Hindlimb muscle (tissue), 1 donor: ENCODE measurements at regions not wholly inside any gene's neighbourhood (a gene's known extent, or its start where the extent isn't known, plus 50 kb on each side); places are given as distances from the start of the nearest gene placed in this dataset.
"Not testable (repeated sequence)": the region's sequence is repeated elsewhere in the genome, so short reads cannot be mapped to it uniquely, and the experiment has no call there.

Experiments used
- DNase-seq: peaks from one replicate; pipeline ENCODE4 v3.0.0-alpha.2; 2013

- no peak for DNase-seq
Measured at GRCh38 chr2:11997142-11997541, 250.7 kb downstream of the LPIN1 start.

GRCh38 chr2:11998218-11998617 is 251.8 kb downstream of the LPIN1 start:
- no peak for DNase-seq

GRCh38 chr2:11998626-11999378 is 252.4 kb downstream of the LPIN1 start:
- DNase-seq: no peak

DNA sequence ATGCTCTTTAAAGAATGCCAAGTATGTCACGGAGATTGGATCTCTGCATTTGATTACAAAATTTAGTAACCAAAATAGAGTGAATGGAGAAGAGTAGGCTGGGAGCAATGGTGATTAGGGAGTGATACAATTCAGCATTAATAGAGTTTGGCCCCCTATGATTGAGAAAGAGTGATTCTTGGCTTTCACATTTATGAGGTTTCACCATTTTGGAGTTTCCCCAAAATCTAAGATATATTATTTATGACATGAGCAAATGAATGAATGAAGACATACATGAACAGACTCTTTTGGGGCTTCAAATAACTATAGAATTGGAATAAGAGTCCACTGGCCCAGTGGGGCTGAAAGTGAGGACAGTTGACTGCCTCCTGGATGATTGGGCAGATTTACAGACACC is 255.2 kb downstream of the LPIN1 start:
- DNase-seq: no peak

DNA sequence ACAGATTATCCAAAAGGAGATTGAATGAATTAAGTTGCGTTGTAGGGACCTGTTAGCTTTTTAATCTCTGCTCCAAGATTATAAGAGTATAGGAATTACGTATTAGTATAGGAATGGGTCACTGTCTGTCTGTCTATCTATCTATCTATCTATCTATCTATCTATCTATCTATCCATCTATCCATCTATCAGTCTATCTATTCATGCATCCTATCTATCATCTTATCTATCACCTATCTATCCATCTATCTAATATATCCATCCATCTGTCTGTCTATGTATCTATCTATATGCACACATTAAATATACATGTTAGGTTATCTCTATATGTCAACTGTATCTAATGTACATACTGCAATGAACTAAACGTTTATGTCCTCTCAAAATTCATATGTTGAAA is 255.8 kb downstream of the LPIN1 start:
- DNase-seq: no peak

GRCh38 chr2:12004713-12005112 is 258.3 kb downstream of the LPIN1 start:
- DNase-seq: no peak

DNA sequence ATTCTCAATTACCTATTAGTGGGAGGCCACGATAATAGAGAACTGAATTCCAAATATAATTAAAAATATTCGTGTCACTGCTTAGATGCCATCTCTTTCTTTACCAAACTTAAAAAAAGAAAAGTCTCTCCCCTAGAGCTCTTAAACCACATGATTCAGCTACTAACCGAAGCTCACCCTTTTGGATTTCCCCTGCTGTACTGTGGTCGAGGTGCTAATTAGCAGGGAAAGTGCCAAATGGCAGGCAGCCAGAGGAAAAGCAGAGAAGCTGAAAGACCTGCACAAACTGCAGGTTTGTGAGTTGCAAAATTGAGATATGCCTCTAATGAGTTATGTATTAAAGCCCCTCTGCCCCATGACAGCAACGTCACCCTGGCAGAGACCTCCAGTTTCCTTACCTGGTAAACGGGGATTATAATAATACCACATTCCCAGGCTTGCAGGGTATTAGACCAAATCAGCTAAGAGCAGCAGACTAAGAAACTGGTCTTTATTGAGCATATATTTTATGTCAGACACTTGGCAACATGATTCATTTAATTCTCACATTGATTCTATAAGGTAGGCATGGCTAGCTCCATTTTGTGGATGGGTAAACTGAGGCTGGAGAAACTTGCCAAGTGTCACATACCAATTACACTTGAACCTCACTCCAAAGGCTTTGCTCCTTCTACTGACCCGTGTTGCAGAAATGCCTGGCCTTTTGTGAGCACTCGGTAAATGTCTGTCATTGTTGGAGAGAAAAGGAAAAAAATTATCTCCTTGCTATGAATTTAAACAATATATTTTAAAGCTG is 259.7 kb downstream of the LPIN1 start:
- no peak for DNase-seq

DNA sequence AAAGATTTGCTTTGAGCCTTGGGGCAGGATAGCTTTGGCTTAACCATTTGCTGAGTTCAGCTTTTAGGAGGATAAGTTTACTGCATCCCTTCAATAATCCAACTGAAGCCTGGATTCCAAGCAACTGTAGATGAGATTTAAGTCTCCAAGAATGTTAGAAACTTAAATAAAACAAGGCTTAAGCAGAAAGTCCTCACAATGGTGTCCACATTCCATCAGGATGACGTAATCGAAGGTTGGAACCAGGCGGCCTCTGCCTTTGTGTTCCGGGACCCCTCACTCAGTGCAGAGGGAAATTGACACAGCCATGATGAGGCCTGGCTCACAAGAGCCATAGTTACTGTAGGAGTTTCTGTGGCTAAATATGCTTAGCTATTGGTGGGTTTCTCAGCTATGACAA is 260.4 kb downstream of the LPIN1 start:
- no peak for DNase-seq

DNA sequence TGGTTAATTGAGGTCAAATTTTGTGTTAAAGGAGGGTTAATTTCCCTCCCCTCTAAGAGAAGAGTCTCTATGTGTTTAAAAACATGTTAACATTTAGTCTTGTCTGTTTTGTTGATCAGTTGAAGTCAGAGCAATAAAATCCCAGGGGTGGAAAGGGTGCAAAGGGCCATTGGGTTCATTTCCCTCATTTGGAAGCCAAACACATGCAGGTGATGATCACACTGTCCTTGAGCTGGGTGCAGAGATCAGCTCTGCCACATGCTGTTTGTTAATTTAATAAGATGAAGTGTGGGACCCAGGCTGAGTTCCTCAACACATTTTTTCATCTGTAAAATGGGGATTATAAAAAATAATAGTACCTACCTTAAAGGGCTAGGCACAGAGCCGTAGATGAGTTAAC is 260.9 kb downstream of the LPIN1 start:
- no peak for DNase-seq

DNA sequence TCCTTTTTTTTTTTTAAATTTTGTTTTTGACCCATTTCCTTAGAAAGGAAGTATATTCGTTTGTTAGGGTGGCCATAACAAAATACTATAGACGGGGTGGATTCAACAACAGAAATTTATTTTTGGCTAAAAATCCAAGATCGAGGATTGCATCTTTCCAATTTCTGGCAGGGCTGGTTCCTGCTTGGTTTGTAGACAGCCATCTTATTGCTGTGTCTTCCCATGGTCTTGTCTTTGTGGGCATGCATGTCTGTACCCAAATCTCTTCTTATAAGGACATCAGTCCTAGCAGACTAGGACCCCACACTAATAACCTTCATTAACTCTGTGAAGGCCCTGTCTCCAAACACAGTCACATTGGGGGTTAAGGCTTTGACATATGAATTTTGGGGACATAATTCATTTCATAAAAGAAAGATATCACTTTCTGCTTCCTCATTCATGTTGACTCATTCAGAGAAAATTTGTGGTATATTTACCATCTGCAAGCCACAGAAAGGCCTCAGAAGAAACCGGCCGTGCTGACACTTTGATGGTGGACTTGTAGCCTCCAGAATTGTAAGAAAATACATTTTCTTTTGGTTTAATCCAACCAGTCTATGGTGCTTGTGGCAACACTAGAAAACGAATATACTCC is 262.1 kb downstream of the LPIN1 start:
- no peak for DNase-seq

DNA sequence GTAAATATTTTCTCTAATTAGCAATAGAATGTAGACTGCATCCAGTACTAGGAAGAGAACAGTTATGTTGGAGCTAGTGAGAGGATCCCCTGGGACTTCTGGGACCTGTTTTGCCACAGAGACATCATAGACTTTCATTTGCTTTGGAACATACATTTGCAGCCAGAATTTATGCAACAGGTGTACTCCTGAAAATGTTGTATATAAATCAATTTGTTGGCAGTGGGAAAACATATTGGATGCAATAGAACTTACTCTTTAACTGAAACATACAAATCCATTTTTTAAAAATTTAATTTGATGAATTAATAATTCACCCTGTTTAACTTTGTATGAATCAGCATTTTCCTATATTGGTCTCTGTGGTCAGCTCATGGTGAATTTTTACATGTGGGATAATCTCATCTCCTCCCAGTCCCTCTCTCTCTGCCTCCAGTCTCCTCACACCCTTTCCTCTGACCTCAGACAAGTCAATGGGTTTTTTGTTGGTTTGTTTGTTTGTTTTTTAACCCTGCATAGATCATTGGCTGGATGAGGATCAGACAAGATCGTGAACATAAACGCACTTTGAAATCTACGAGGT is 263.0 kb downstream of the LPIN1 start:
- no peak for DNase-seq

GRCh38 chr2:12010059-12010458 is 263.6 kb downstream of the LPIN1 start:
- no peak for DNase-seq

- DNase-seq: no peak
Measured at GRCh38 chr2:12010779-12011178, 264.3 kb downstream of the LPIN1 start.

GRCh38 chr2:12014088-12014960 is 267.9 kb downstream of the LPIN1 start:
- no peak for DNase-seq

GRCh38 chr2:12017499-12018157 is 271.2 kb downstream of the LPIN1 start:
- no peak for DNase-seq

DNA sequence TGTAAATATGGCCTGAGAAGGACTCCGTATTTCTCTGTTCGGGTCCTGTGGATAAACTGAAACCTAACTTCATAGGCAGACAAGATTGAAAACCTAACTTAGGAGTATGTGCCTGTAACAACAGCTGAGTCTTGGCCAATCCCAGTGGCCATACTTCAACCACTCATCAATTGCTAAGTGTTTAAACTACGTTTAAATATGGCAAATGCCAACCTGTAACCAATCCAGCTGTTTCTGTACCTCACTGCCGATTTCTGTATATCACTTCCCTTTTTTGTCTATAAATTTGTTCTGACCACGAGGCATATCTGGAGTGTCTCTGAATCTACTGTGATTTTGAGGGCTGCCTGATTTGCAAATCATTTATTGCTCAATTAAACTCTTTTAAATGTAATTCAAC is 272.3 kb downstream of the LPIN1 start:
- DNase-seq: not testable (repeated sequence)

DNA sequence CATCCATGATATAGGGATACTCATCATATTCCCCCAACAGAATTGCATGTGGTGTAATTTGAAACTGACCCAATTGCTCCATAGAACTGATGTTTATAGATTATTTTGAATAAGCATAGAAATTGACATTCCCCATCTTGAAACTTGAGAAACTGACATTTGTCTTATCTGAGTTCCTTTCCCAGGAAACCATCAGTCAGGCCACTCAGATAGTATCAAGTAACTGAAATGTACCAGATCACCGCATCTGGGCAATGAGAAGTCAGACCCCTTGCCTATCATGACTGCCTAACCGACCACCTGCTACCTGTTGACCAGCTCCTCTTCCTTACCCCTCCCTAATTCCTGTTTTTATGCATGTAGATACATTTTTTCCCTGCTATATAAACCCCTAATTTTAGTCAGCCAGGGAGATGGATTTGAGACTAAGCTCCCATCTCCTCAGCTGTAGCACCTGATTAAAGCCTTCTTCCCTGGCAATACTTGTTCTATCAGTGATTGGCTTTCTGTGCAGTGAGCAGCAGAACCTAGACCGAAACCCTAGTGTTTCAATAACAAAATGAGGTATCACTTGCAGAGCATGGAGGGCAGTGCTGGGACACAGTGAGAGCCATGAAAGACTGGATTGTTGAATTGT is 274.5 kb downstream of the LPIN1 start:
- DNase-seq: no peak

DNA sequence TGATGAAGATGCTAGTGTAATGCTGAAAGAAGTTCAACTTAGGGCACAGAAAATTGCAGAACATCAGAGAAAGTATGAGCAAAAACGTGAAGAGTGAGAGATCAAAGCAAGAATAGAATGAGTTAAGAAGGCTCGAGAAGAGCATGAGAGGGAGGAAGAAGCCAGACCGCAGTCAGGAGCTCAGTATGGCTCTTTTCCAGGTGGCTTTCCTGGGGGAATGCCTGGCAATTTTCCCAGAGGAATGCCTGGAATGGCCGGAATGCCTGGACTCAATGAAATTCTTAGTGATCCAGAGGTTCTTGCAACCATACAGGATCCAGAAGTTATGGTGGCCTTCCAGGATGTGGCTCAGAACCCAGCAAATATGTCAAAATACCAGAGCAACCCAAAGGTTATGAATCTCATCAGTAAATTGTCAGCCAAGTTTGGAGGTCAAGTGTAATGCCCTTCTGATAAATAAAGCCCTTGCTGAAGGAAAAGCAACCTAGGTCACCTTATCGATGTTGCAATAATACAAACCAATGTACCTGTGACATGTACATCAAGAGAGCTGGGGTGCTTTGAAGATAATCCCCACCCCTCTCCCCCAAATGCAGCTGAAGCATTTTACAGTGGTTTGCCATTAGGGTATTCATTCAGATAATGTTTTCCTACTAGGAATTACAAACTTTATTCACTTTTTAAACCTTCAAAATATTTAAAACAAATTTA is 277.9 kb downstream of the LPIN1 start:
- not testable (repeated sequence) for DNase-seq

GRCh38 chr2:12027136-12027535 is 280.7 kb downstream of the LPIN1 start:
- DNase-seq: no peak

DNA sequence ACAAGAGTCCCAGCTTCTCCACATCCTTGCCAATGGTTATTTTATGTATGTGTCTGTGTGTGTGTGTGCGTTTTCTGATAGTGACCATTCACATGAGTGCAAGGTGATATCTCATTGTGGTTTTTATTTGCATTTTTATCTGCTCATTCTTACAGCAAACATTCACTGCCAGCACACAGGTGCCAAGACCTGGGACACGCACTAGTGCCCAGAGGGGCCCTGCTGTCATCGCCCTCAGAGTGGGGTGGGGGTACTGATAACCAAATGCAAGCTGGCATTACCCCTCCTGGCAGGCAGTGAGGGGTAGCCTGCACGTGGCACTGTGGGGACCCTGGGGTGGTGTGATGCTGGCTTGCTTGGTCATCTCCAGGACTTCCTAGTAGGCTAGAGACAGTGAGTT is 285.4 kb downstream of the LPIN1 start:
- DNase-seq: no peak
